SK-N-SH treated with all-trans-retinoic acid at 6 μM for 48 hours (cell line): ENCODE measurements at regions not wholly inside any gene's neighbourhood (a gene's known extent, or its start where the extent isn't known, plus 50 kb on each side); places are given as distances from the start of the nearest gene placed in this dataset.

Experiments
- ATAC-seq: fragments of 200-7000 bp; cut with Tn5 transposase; 3 replicates; pipeline ENCODE4 v1.9.1; 2020; ENCODE audit warnings: mild to moderate bottlenecking, moderate library complexity
- ARNTL ChIP-seq: fragments of 450-650 bp; formaldehyde crosslinking; IDR thresholded peaks from 2 replicates; pipeline ENCODE4 v1.5.0; 2020; ENCODE audit warnings: low read depth, mild to moderate bottlenecking, moderate library complexity, borderline replicate concordance
- BACH2 ChIP-seq: fragments of 250-450 bp; sonication (Bioruptor Pico); IDR thresholded peaks from 2 replicates; pipeline ENCODE4 v1.9.0; 2021; ENCODE audit warnings: mild to moderate bottlenecking, borderline replicate concordance
- ESRRG ChIP-seq: fragments of 250-450 bp; sonication (Bioruptor Pico); IDR thresholded peaks from 2 replicates; pipeline ENCODE4 v1.6.1; 2021; ENCODE audit warnings: mild to moderate bottlenecking
- GLIS3 ChIP-seq: fragments of 250-450 bp; sonication (Bioruptor Pico); IDR thresholded peaks from 2 replicates; pipeline ENCODE4 v1.5.0; 2020; ENCODE audit warnings: mild to moderate bottlenecking, moderate library complexity
- ISL1 ChIP-seq: fragments of 250-450 bp; sonication (Bioruptor Pico); IDR thresholded peaks from 2 replicates; pipeline ENCODE4 v2.1.2; 2022; ENCODE audit warnings: mild to moderate bottlenecking, moderate library complexity
- OSR1 ChIP-seq: fragments of 250-450 bp; sonication (Bioruptor Pico); IDR thresholded peaks from 2 replicates; pipeline ENCODE4 v1.8.0; 2022; ENCODE audit warnings: moderate library complexity, mild to moderate bottlenecking, inconsistent platforms
- RARB ChIP-seq: fragments of 250-450 bp; sonication (Bioruptor Pico); IDR thresholded peaks from 2 replicates; pipeline ENCODE4 v1.8.0; 2021; ENCODE audit warnings: mild to moderate bottlenecking, moderate library complexity
- SNAI2 ChIP-seq: fragments of 250-450 bp; sonication (Bioruptor Pico); IDR thresholded peaks from 2 replicates; pipeline ENCODE4 v1.5.0; 2020; ENCODE audit warnings: mild to moderate bottlenecking, moderate library complexity
- TCF4 ChIP-seq: fragments of 250-450 bp; sonication (Bioruptor Pico); IDR thresholded peaks from 2 replicates; pipeline ENCODE4 v1.8.0; 2021; ENCODE audit warnings: mild to moderate bottlenecking, moderate library complexity, borderline replicate concordance
- TOX ChIP-seq: fragments of 250-450 bp; sonication (Bioruptor Pico); IDR thresholded peaks from 2 replicates; pipeline ENCODE4 v1.8.0; 2021; ENCODE audit warnings: mild to moderate bottlenecking, moderate library complexity, borderline replicate concordance
- ZC3H10 ChIP-seq: fragments of 250-450 bp; sonication (Bioruptor Pico); IDR thresholded peaks from 2 replicates; pipeline ENCODE4 v1.5.1; 2021; ENCODE audit warnings: mild to moderate bottlenecking, moderate library complexity
- ZNF70 ChIP-seq: fragments of 450-650 bp; formaldehyde crosslinking; IDR thresholded peaks from 2 replicates; pipeline ENCODE4 v1.5.0; 2020; ENCODE audit warnings: mild to moderate bottlenecking, moderate library complexity
- ZNF8 ChIP-seq: fragments of 450-650 bp; formaldehyde crosslinking; IDR thresholded peaks from 2 replicates; pipeline ENCODE4 v1.5.0; 2020; ENCODE audit warnings: mild to moderate bottlenecking, moderate library complexity
- TF ChIP-seq, protein P1 (sequence below): fragments of 250-450 bp; sonication (Bioruptor Pico); IDR thresholded peaks from 2 replicates; pipeline ENCODE4 v1.8.0; 2020; ENCODE audit warnings: mild to moderate bottlenecking, moderate library complexity, borderline replicate concordance
- TF ChIP-seq, protein P2 (sequence below): fragments of 250-450 bp; sonication (Bioruptor Pico); IDR thresholded peaks from 2 replicates; pipeline ENCODE4 v1.5.0; 2020; ENCODE audit warnings: mild to moderate bottlenecking, moderate library complexity
- TF ChIP-seq, protein P3 (sequence below): fragments of 250-450 bp; sonication (Bioruptor Pico); IDR thresholded peaks from 2 replicates; pipeline ENCODE4 v1.5.1; 2021; ENCODE audit warnings: mild to moderate bottlenecking, moderate library complexity
- TF ChIP-seq, protein P4 (sequence below): fragments of 250-450 bp; sonication (Bioruptor Pico); IDR thresholded peaks from 2 replicates; pipeline ENCODE4 v1.8.0; 2021; ENCODE audit warnings: low read depth, mild to moderate bottlenecking, moderate library complexity, borderline replicate concordance

DNA sequence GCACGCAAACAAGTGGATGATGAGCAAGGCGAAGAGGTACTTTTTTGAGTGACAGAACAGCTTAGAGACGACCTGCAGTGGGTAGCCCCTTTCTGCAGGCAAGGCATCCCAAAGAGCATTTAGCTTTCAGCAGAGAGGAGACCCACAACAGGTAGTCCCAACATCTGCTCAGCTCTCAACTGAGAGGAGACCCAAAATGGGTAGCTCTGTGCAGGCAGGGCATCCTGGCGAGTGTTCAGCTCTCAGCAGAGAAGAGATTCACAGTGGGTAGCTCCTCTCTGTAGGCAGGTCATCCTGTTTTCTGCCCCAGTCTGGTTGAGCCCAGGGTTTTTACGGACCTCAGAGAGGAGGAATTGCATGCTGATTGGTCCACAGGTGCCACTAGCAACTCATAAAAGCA, 2396.1 kb upstream of the C9orf72 start:
- no peak for ATAC-seq
- TF ChIP-seq, protein P1, sequence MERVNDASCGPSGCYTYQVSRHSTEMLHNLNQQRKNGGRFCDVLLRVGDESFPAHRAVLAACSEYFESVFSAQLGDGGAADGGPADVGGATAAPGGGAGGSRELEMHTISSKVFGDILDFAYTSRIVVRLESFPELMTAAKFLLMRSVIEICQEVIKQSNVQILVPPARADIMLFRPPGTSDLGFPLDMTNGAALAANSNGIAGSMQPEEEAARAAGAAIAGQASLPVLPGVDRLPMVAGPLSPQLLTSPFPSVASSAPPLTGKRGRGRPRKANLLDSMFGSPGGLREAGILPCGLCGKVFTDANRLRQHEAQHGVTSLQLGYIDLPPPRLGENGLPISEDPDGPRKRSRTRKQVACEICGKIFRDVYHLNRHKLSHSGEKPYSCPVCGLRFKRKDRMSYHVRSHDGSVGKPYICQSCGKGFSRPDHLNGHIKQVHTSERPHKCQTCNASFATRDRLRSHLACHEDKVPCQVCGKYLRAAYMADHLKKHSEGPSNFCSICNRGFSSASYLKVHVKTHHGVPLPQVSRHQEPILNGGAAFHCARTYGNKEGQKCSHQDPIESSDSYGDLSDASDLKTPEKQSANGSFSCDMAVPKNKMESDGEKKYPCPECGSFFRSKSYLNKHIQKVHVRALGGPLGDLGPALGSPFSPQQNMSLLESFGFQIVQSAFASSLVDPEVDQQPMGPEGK, result no peak
- TF ChIP-seq, protein P2, sequence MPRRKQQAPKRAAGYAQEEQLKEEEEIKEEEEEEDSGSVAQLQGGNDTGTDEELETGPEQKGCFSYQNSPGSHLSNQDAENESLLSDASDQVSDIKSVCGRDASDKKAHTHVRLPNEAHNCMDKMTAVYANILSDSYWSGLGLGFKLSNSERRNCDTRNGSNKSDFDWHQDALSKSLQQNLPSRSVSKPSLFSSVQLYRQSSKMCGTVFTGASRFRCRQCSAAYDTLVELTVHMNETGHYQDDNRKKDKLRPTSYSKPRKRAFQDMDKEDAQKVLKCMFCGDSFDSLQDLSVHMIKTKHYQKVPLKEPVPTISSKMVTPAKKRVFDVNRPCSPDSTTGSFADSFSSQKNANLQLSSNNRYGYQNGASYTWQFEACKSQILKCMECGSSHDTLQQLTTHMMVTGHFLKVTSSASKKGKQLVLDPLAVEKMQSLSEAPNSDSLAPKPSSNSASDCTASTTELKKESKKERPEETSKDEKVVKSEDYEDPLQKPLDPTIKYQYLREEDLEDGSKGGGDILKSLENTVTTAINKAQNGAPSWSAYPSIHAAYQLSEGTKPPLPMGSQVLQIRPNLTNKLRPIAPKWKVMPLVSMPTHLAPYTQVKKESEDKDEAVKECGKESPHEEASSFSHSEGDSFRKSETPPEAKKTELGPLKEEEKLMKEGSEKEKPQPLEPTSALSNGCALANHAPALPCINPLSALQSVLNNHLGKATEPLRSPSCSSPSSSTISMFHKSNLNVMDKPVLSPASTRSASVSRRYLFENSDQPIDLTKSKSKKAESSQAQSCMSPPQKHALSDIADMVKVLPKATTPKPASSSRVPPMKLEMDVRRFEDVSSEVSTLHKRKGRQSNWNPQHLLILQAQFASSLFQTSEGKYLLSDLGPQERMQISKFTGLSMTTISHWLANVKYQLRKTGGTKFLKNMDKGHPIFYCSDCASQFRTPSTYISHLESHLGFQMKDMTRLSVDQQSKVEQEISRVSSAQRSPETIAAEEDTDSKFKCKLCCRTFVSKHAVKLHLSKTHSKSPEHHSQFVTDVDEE (CRISPR knock-in tag), result no peak
- TF ChIP-seq GLIS3 (CRISPR knock-in tag) (no peak), RARB (CRISPR knock-in tag) (no peak), ZNF70 (CRISPR knock-in tag) (no peak), ARNTL (CRISPR knock-in tag) (no peak), OSR1 (CRISPR knock-in tag) (no peak)

DNA sequence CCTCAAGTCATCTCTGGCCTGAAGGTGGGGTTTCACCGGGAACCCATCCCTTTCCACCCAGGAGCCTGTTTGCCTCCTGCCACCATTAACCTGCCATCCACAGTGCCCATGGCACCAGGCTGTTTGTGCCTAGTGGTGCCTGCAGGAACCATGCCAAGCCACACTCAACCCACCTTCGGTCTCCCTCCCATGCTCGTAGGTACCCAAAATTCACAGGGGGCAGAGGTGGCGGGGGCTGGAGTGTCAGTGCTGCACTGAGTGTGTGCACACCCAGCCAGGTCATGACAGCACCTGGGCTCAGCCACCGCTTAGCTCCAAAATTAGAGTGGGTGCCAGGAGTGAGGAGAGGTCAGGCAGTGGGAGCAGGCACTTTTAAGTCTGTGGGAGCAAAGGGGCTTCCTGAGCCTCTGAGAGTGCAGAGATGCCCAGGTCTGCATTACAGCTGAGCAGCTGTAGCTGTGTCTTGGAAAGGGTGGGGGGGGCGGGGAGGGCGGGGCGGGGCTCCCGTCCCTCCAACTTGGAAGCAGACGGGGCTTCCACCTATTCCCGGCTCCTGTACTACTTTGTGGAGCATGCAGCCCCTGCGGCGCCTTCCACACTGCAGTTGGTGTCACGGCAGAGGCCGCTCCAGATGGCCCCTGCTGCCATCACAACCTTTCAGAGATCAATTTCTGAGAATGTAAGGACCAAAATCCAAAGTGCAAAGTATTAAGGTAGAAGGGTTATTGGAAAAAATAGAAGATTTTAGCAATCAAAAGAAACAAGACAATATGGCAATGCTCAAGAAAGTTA, 2396.8 kb upstream of the C9orf72 start:
- TF ChIP-seq, protein P3, sequence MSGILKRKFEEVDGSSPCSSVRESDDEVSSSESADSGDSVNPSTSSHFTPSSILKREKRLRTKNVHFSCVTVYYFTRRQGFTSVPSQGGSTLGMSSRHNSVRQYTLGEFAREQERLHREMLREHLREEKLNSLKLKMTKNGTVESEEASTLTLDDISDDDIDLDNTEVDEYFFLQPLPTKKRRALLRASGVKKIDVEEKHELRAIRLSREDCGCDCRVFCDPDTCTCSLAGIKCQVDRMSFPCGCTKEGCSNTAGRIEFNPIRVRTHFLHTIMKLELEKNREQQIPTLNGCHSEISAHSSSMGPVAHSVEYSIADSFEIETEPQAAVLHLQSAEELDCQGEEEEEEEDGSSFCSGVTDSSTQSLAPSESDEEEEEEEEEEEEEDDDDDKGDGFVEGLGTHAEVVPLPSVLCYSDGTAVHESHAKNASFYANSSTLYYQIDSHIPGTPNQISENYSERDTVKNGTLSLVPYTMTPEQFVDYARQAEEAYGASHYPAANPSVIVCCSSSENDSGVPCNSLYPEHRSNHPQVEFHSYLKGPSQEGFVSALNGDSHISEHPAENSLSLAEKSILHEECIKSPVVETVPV (CRISPR knock-in tag), result no peak
- no peak for TF ChIP-seq ZNF8 (CRISPR knock-in tag)
- TF ChIP-seq, protein P1, result no peak
- no peak for TF ChIP-seq RARB (CRISPR knock-in tag)
- no peak for TF ChIP-seq TCF4
- TF ChIP-seq ARNTL (CRISPR knock-in tag), result no peak
- TF ChIP-seq TOX (CRISPR knock-in tag), result no peak
- no peak for TF ChIP-seq SNAI2
- TF ChIP-seq ESRRG, result no peak
- no peak for ATAC-seq

DNA sequence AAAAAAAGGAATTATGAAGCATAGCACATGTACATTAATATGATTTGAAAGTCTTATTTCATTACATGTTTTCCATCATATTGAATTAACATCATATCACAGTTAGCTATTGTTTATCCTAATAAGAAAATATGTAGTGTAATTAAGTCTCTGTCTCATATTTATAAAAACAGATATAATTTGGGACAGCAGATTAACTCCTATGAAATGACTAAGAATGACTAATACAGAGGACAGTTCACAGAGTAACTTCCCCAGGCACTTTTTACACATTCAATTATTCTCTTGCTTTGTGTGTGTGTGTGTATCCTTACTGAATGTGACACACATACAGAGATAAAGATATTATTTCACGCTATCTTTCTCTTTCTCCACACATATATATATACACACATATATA, 2400.9 kb upstream of the C9orf72 start:
- ATAC-seq, result peak; percentile 80
- TF ChIP-seq BACH2 (CRISPR knock-in tag), result no peak
- TF ChIP-seq SNAI2, result no peak
- TF ChIP-seq ZC3H10 (CRISPR knock-in tag), result peak; percentile 81; the same call in 1 of the 2 replicates
- TF ChIP-seq, protein P4, sequence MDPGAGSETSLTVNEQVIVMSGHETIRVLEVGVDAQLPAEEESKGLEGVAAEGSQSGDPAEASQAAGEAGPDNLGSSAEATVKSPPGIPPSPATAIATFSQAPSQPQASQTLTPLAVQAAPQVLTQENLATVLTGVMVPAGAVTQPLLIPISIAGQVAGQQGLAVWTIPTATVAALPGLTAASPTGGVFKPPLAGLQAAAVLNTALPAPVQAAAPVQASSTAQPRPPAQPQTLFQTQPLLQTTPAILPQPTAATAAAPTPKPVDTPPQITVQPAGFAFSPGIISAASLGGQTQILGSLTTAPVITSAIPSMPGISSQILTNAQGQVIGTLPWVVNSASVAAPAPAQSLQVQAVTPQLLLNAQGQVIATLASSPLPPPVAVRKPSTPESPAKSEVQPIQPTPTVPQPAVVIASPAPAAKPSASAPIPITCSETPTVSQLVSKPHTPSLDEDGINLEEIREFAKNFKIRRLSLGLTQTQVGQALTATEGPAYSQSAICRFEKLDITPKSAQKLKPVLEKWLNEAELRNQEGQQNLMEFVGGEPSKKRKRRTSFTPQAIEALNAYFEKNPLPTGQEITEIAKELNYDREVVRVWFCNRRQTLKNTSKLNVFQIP, result peak; percentile 74; the same call in 1 of the 2 replicates
- TF ChIP-seq TOX (CRISPR knock-in tag), result no peak
- TF ChIP-seq ISL1 (CRISPR knock-in tag), result peak; percentile 82
- TF ChIP-seq, protein P1, result no peak
- peak; percentile 62; the same call in 1 of the 2 replicates for TF ChIP-seq TCF4
- TF ChIP-seq, protein P3 (CRISPR knock-in tag), result no peak
